ENCODE measurements at regions not wholly inside any gene's neighbourhood (a gene's known extent, or its start where the extent isn't known, plus 50 kb on each side); places are given as distances from the start of the nearest gene placed in this dataset.

DNA sequence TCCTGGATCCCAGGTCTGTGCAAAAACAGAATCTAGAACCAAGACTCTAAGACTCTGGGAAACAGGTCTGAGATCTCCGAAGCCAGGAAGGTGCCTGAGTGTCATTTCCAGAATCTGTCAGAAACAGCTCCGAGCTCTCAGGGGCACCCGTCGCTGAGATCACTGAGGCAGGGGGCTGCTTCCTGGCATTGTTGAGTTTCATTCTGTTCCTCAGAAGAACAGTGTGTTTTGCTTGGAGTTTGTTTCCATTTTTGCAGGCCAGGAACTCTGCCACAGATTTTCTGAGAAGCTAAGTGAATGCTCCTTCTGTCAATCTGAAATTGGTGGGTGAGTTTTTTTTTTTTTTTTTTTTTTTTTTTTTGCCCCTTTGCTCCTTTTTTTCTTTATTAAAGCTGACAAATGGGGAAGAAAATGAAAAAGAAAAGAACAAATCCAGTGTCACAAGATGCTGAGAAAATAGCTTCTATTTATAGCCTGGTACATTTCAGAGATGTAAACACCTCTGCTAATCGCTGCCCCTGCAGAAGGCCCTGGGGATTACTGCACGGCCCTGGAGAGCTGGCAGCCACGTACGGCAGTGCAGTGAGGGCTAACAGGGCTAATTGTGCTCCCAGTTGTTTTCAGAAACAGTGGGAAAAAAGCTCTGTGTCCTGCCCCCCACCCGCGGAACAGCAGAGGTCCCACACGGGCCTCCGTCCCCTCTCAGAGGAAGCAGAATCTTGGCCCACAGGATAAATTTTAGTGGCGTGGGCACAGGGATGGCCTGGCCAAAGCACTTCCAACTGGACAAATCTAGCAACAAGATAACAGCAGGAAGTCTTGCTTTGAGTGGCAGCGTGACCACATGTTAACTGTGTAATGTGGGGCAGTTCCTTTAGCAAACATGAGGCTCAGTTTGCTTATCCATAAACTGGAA, 237.6 kb upstream of the IRS2 start:
- H3K27ac Mint-ChIP-seq, result peak overlapping the region; percentile 53
- H3K36me3 ChIP-seq (ENCODE audit: control insufficient read depth, insufficient read depth, low read length), result no peaks in the 10 kb centered on the region
- no peaks in the 10 kb centered on the region for H3K4me1 ChIP-seq (ENCODE audit: control insufficient read depth, insufficient read depth, low read length)
- TF ChIP-seq, protein P1, sequence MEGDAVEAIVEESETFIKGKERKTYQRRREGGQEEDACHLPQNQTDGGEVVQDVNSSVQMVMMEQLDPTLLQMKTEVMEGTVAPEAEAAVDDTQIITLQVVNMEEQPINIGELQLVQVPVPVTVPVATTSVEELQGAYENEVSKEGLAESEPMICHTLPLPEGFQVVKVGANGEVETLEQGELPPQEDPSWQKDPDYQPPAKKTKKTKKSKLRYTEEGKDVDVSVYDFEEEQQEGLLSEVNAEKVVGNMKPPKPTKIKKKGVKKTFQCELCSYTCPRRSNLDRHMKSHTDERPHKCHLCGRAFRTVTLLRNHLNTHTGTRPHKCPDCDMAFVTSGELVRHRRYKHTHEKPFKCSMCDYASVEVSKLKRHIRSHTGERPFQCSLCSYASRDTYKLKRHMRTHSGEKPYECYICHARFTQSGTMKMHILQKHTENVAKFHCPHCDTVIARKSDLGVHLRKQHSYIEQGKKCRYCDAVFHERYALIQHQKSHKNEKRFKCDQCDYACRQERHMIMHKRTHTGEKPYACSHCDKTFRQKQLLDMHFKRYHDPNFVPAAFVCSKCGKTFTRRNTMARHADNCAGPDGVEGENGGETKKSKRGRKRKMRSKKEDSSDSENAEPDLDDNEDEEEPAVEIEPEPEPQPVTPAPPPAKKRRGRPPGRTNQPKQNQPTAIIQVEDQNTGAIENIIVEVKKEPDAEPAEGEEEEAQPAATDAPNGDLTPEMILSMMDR (conservative IDR thresholded peaks at IDR 0.05), result no peak
- no peak for DNase-seq
- H3K4me3 ChIP-seq (ENCODE audit: low read length), result no peak overlapping the region
- no peak overlapping the region for H3K27ac ChIP-seq (ENCODE audit: low read depth, low read length)
- no peak overlapping the region for H3K9ac ChIP-seq (ENCODE audit: extremely low read depth, low read length, poor library complexity, severe bottlenecking)
- H3K36me3 Mint-ChIP-seq (ENCODE audit: low read depth), result no peaks in the 10 kb centered on the region
- no peak overlapping the region for H3K4me3 Mint-ChIP-seq
- H3K4me1 Mint-ChIP-seq, result no peaks in the 10 kb centered on the region
- H3K27me3 ChIP-seq (ENCODE audit: control insufficient read depth, insufficient read depth, low read length, poor library complexity, severe bottlenecking), result no peaks in the 10 kb centered on the region
- no peaks in the 10 kb centered on the region for H3K9me3 Mint-ChIP-seq
- no peaks in the 10 kb centered on the region for H3K9me3 ChIP-seq (ENCODE audit: control insufficient read depth, low read length)
- peaks cover 5% of the 10 kb centered on the region for H3K27me3 Mint-ChIP-seq (ENCODE audit: insufficient read depth)
- WGBS, 2 experiments (ENCODE audit: insufficient coverage in 1 of 2, insufficient read length in 1 of 2), result 83 to 89% methylated on average over 10 to 14 of the region's 14 CpGs

DNA sequence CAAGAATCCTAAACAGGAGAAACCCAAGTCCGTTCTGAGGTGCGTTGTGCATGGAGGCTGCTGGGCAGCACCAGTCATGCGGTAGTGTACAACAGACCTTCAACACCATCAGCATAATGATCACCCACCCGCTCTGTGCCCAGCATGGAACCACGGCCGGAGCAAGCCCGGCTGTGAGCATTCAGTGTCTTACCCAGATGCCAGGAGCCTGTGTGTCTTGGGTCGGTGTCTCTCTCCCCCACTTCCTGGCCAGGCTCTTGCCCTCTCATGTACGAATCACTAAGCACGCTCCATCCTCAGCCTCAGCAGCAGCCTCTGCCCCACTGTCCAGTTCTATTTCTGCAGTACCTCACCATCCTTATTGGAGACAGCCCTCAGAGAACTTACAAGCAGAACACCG, 231.6 kb upstream of the IRS2 start:
- Mint-ChIP-seq H3K27me3 (ENCODE audit: insufficient read depth) (peaks cover 9% of the 10 kb centered on the region), H3K27ac (peak overlapping the region; percentile 32), H3K4me3 (no peak overlapping the region), H3K4me1 (no peaks in the 10 kb centered on the region), H3K36me3 (ENCODE audit: low read depth) (no peaks in the 10 kb centered on the region), H3K9me3 (no peaks in the 10 kb centered on the region)
- Histone ChIP-seq H3K27ac (ENCODE audit: low read depth, low read length) (no peak overlapping the region), H3K9ac (ENCODE audit: extremely low read depth, low read length, poor library complexity, severe bottlenecking) (no peak overlapping the region), H3K4me1 (ENCODE audit: control insufficient read depth, insufficient read depth, low read length) (no peaks in the 10 kb centered on the region), H3K36me3 (ENCODE audit: control insufficient read depth, insufficient read depth, low read length) (no peaks in the 10 kb centered on the region), H3K27me3 (ENCODE audit: control insufficient read depth, insufficient read depth, low read length, poor library complexity, severe bottlenecking) (no peaks in the 10 kb centered on the region), H3K4me3 (ENCODE audit: low read length) (no peak overlapping the region), H3K9me3 (ENCODE audit: control insufficient read depth, low read length) (no peaks in the 10 kb centered on the region)
- no peak for DNase-seq
- TF ChIP-seq, protein P1 (conservative IDR thresholded peaks at IDR 0.05), result no peak
- WGBS, 2 experiments (ENCODE audit: insufficient coverage in 1 of 2, insufficient read length in 1 of 2), result 85 to 86% methylated on average over 5 to 11 of the region's 11 CpGs

DNA sequence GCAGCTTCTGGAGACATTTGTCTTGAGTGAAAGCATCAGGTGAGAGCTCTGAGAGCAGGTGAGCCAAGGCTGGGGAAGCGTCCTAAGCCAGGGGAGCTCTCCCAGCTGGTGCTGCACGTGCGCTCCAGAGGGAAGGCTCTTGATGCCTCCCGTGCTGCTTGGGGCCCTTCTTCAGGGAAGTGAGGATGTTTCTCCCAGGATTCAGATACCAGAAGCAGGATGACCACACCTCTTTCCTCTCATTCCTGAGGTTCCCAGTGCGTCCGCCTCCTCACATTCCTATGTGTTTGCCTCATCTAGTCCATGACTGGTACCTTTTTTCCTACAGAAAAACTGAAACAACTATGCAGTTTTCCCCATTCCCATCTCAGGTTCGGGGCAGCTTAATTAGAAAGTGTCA, 231.0 kb upstream of the IRS2 start:
- 54 to 70% methylated on average over 5 to 7 of the region's 7 CpGs for WGBS, 2 experiments (ENCODE audit: insufficient coverage in 1 of 2, insufficient read length in 1 of 2)
- no peaks in the 10 kb centered on the region for H3K27me3 ChIP-seq (ENCODE audit: control insufficient read depth, insufficient read depth, low read length, poor library complexity, severe bottlenecking)
- DNase-seq, result peak; percentile 80
- TF ChIP-seq, protein P1 (conservative IDR thresholded peaks at IDR 0.05), result no peak
- H3K9me3 ChIP-seq (ENCODE audit: control insufficient read depth, low read length), result no peaks in the 10 kb centered on the region
- Mint-ChIP-seq H3K27ac (peak overlapping the region; percentile 32), H3K27me3 (ENCODE audit: insufficient read depth) (peaks cover 9% of the 10 kb centered on the region), H3K9me3 (no peaks in the 10 kb centered on the region), H3K36me3 (ENCODE audit: low read depth) (no peaks in the 10 kb centered on the region), H3K4me3 (no peak overlapping the region), H3K4me1 (no peaks in the 10 kb centered on the region)
- H3K4me1 ChIP-seq (ENCODE audit: control insufficient read depth, insufficient read depth, low read length), result no peaks in the 10 kb centered on the region
- no peak overlapping the region for H3K4me3 ChIP-seq (ENCODE audit: low read length)
- no peaks in the 10 kb centered on the region for H3K36me3 ChIP-seq (ENCODE audit: control insufficient read depth, insufficient read depth, low read length)
- no peak overlapping the region for H3K9ac ChIP-seq (ENCODE audit: extremely low read depth, low read length, poor library complexity, severe bottlenecking)
- H3K27ac ChIP-seq (ENCODE audit: low read depth, low read length), result no peak overlapping the region
